GM12878 (cell line): ENCODE measurements at regions not wholly inside any gene's neighbourhood (a gene's known extent, or its start where the extent isn't known, plus 50 kb on each side); places are given as distances from the start of the nearest gene placed in this dataset.

Source experiments
- ATAC-seq: fragments of 200-7000 bp; cut with Tn5 transposase; 3 replicates; pipeline ENCODE4 v1.9.1; 2020; ENCODE audit warnings: mild to moderate bottlenecking, moderate library complexity
- BruUV-seq: library from RNA; stranded (reverse); fragments of 400-500 nt; replicated peaks from 2 replicates; lab custom pipeline; 2021; lab: Mats Ljungman, UMichigan
- CTCF ChIA-PET: fragments of 300-600 bp; sonication (Branson Sonifier 250); formaldehyde crosslinking; extraction: SDS; loops from one replicate; lab custom pipeline; 2021; ENCODE audit warnings: inconsistent platforms; lab: Yijun Ruan, JAX
- POLR2A ChIA-PET: fragments of 350-600 bp; formaldehyde crosslinking; extraction: SDS; loops from one replicate; lab custom pipeline; 2021; ENCODE audit warnings: inconsistent platforms; lab: Charles Lee
- RAD21 ChIA-PET: fragments of 300-600 bp; sonication (Branson Sonifier 250); formaldehyde crosslinking; loops from one replicate; lab custom pipeline; 2023; ENCODE audit warnings: antibody characterized with exemption; ENCODE audit not compliant: unreplicated experiment; lab: Charles Lee
- SMC1A ChIA-PET: fragments of 300-600 bp; sonication (Branson Sonifier 250); formaldehyde crosslinking; loops from one replicate; lab custom pipeline; 2023; ENCODE audit not compliant: unreplicated experiment, uncharacterized antibody; lab: Charles Lee
- DNase-seq: peaks from one replicate; pipeline ENCODE4 v3.0.0-alpha.2; 2011; ENCODE audit warnings: low read depth, low spot score
- FAIRE-seq: peaks from 3 replicates; lab custom pipeline; 2011; peaks lifted over from hg19 to GRCh38; lab: Jason Lieb, UNC
- H2AFZ ChIP-seq: 2 replicates; pipeline ENCODE4 v1.6.0; 2011; ENCODE audit warnings: low read depth, low read length, control low read depth; ENCODE audit not compliant: control insufficient read depth
- H3K27ac ChIP-seq: 2 replicates; pipeline ENCODE4 v1.5.1; 2011; ENCODE audit warnings: control low read depth; ENCODE audit not compliant: control insufficient read depth, insufficient read depth
- H3K27me3 ChIP-seq, 2 experiments: replicated peaks in 1 of 2; 2 replicates each; pipeline versions ENCODE4 v1.6.0 to v1.6.1; 2011; ENCODE audit warnings: low read length in 1 of 2; ENCODE audit not compliant: control insufficient read depth in 2 of 2, insufficient read depth in 2 of 2
- H3K36me3 ChIP-seq, 2 experiments: 2 replicates each; pipeline ENCODE4 v1.5.1; 2011; ENCODE audit warnings: low read length in 1 of 2; ENCODE audit not compliant: control insufficient read depth in 2 of 2, insufficient read depth in 2 of 2
- H3K4me1 ChIP-seq: 2 replicates; pipeline ENCODE4 v1.6.1; 2011; ENCODE audit warnings: mild to moderate bottlenecking, low read length, moderate library complexity, mixed read lengths; ENCODE audit not compliant: control insufficient read depth, insufficient read depth
- H3K4me2 ChIP-seq: 2 replicates; pipeline ENCODE4 v1.6.0; 2011; ENCODE audit warnings: control low read depth; ENCODE audit not compliant: control insufficient read depth, insufficient read depth
- H3K4me3 ChIP-seq: fragments of 200-600 bp; sonication (generic); 2 replicates; pipeline ENCODE4 v1.5.1; 2016
- H3K79me2 ChIP-seq: 2 replicates; pipeline ENCODE4 v1.6.0; 2011; ENCODE audit warnings: low read length; ENCODE audit not compliant: control insufficient read depth, insufficient read depth
- H3K9ac ChIP-seq: 2 replicates; pipeline ENCODE4 v1.8.0; 2011; ENCODE audit warnings: low read length, control low read depth, mixed read lengths; ENCODE audit not compliant: control insufficient read depth, insufficient read depth
- H3K9me3 ChIP-seq: replicated peaks from 3 replicates; pipeline ENCODE4 v1.5.1; 2011; ENCODE audit warnings: mild to moderate bottlenecking, low read length; ENCODE audit not compliant: control insufficient read depth, insufficient read depth
- H4K20me1 ChIP-seq: 2 replicates; pipeline ENCODE4 v1.6.0; 2011; ENCODE audit not compliant: control insufficient read depth, insufficient read depth
- CBX3 ChIP-seq: fragments of 200-600 bp; sonication (generic); IDR thresholded peaks from 2 replicates; pipeline ENCODE4 v1.6.1; 2016; ENCODE audit warnings: low read depth, borderline replicate concordance
- CHD2 ChIP-seq: IDR thresholded peaks from 2 replicates; pipeline ENCODE4 v1.6.1; 2011; ENCODE audit warnings: low read depth, low read length, improper control_type of control experiment, borderline replicate concordance
- GABPA ChIP-seq: IDR thresholded peaks from 2 replicates; pipeline ENCODE4 v1.6.1; 2014; ENCODE audit warnings: antibody characterized with exemption, low read depth, mild to moderate bottlenecking, inconsistent platforms
- GATAD2B ChIP-seq: fragments of 450-650 bp; conservative IDR thresholded peaks from 2 replicates; pipeline ENCODE4 v1.6.1; 2017; ENCODE audit warnings: low read depth, mild to moderate bottlenecking, moderate library complexity
- IRF4 ChIP-seq: IDR thresholded peaks from 2 replicates; pipeline ENCODE4 v1.6.1; 2011; ENCODE audit warnings: low read depth, low read length
- KAT2A ChIP-seq: conservative IDR thresholded peaks from 2 replicates; pipeline ENCODE4 v1.6.1; 2011; ENCODE audit warnings: low read depth, low read length; ENCODE audit not compliant: control insufficient read depth
- KDM1A ChIP-seq: fragments of 200-600 bp; sonication (generic); IDR thresholded peaks from 2 replicates; pipeline ENCODE4 v1.6.1; 2016; ENCODE audit warnings: borderline replicate concordance
- NFXL1 ChIP-seq: fragments of 450-650 bp; IDR thresholded peaks from 2 replicates; pipeline ENCODE4 v1.6.1; 2017; ENCODE audit warnings: antibody characterized with exemption, mild to moderate bottlenecking, borderline replicate concordance
- PML ChIP-seq: IDR thresholded peaks from 2 replicates; pipeline ENCODE4 v1.6.1; 2012; ENCODE audit warnings: low read length, inconsistent platforms
- TARDBP ChIP-seq: IDR thresholded peaks from 2 replicates; pipeline ENCODE4 v1.6.1; 2016; ENCODE audit warnings: borderline replicate concordance
- TCF12 ChIP-seq: IDR thresholded peaks from 2 replicates; pipeline ENCODE4 v1.6.1; 2011; ENCODE audit warnings: low read depth, mild to moderate bottlenecking, low read length
- WGBS: methylation state at CpG from one replicate; pipeline ENCODE4 v1.1.6; 2016; ENCODE audit warnings: low lambda C conversion rate; ENCODE audit not compliant: insufficient replicate concordance, insufficient coverage; ENCODE audit errors: missing lambda C conversion rate; 5-methylcytosine and 5-hydroxymethylcytosine counted together
- in situ Hi-C: fragments of 300-500 bp; cut with MboI; formaldehyde crosslinking; loops from 9 replicates; pipeline ENCODE4 v1.14.3; 2018; ENCODE audit warnings: mixed read lengths
- intact Hi-C: fragments of 100-400 bp; cut with micrococcal nuclease; formaldehyde crosslinking; loops from one replicate; pipeline ENCODE4 v1.14.2; 2022; ENCODE audit not compliant: unreplicated experiment
- TF ChIP-seq, protein P1 (sequence below): fragments of 450-650 bp; formaldehyde crosslinking; IDR thresholded peaks from 2 replicates; pipeline ENCODE4 v1.4.0; 2020; ENCODE audit warnings: mild to moderate bottlenecking, moderate library complexity
- TF ChIP-seq, protein P2 (sequence below): fragments of 150-350 bp; IDR thresholded peaks from 2 replicates; pipeline ENCODE4 v1.6.1; 2014; ENCODE audit warnings: mild to moderate bottlenecking, low read depth, low read length

DNA sequence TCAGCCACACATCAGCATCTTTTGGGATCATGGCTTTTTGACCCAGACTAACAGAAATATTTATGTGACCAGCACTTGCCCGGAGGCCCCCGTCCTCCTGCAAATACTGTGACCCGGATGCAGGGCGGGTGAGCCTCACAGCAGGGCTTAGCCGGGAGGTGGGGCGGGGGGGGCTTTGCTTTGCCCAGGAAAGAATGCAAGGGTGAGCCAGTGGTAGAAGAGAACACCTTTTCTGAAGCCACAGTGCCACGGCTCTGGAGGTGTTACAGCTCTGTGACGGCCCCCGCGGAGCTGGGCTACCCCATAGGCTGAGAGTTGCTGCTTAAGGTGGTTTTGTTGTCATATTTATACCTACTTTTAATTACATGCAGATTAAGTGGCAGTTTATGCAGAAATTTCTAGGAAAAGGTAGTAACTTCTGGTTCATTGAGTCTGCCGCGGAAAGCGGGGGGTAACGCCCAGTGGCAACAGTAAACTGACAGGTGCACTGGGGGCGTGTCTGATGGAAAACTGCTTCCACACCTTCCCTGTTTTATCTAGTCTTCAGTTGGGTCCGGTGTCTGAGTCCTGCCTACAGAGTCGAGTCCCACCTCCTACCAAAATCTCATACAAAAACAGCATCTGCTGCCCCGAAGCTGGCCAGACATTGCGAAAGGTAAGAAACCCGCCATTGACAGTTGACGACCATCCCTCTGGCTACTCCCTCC lies 187.9 kb downstream of the TEX29 start (continued):
- TF ChIP-seq, protein P1, sequence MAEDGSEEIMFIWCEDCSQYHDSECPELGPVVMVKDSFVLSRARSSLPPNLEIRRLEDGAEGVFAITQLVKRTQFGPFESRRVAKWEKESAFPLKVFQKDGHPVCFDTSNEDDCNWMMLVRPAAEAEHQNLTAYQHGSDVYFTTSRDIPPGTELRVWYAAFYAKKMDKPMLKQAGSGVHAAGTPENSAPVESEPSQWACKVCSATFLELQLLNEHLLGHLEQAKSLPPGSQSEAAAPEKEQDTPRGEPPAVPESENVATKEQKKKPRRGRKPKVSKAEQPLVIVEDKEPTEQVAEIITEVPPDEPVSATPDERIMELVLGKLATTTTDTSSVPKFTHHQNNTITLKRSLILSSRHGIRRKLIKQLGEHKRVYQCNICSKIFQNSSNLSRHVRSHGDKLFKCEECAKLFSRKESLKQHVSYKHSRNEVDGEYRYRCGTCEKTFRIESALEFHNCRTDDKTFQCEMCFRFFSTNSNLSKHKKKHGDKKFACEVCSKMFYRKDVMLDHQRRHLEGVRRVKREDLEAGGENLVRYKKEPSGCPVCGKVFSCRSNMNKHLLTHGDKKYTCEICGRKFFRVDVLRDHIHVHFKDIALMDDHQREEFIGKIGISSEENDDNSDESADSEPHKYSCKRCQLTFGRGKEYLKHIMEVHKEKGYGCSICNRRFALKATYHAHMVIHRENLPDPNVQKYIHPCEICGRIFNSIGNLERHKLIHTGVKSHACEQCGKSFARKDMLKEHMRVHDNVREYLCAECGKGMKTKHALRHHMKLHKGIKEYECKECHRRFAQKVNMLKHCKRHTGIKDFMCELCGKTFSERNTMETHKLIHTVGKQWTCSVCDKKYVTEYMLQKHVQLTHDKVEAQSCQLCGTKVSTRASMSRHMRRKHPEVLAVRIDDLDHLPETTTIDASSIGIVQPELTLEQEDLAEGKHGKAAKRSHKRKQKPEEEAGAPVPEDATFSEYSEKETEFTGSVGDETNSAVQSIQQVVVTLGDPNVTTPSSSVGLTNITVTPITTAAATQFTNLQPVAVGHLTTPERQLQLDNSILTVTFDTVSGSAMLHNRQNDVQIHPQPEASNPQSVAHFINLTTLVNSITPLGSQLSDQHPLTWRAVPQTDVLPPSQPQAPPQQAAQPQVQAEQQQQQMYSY = no peak
- TF ChIP-seq CHD2 (no peak), IRF4 (no peak), CBX3 (no peak)
- TF ChIP-seq, all 136 proteins: peak for 0

DNA sequence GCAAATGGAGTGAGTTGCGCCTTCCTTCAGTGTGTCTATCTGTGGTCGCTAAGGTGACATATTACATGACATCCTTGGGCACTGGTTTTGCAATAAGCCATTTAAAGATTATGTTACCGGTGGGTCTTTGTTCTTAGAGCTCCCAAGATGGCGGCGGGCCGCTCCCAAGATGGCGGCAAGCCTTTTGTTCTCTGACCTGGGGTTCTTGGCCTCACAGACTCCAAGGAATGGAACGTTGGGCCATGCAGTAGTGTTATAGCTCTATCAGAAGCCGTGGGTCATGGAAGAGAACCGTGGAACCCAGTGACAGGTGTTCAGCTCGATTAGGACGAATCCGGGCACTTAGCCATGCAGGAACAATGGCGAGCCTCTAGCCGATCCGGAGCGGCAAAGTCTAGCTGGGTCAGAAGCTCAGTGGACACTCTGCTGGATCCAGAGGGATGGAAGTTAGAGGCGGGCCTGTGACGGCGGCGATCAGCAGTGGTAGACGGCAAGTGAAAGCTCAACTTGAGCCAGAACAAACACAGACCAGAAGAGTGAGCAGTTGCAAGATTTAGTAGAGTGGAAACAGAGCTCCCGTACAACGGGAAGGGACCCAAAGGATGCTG lies 188.6 kb downstream of the TEX29 start:
- H3K9ac ChIP-seq = no peak overlapping the region
- ChIA-PET CTCF (no interaction called here), RAD21 (no interaction called here), SMC1A (no interaction called here), POLR2A (no interaction called here)
- no peaks in the 10 kb centered on the region for H3K9me3 ChIP-seq
- H3K79me2 ChIP-seq = no peaks in the 10 kb centered on the region
- no peak overlapping the region for H2AFZ ChIP-seq
- H3K36me3 ChIP-seq = no peaks in the 10 kb centered on the region
- no peak for FAIRE-seq
- ATAC-seq = no peak
- no peak overlapping the region for H3K27ac ChIP-seq
- no peak overlapping the region for H3K4me2 ChIP-seq
- no peak overlapping the region for H3K4me3 ChIP-seq
- in situ Hi-C loops (no loop called here), intact Hi-C loops (no loop called here)
- WGBS = 31% methylated on average over 24 of the region's 24 CpGs
- H3K4me1 ChIP-seq = no peaks in the 10 kb centered on the region
- H4K20me1 ChIP-seq = no peaks in the 10 kb centered on the region
- H3K27me3 ChIP-seq = no peaks in the 10 kb centered on the region
- DNase-seq = no peak
- BruUV-seq = no TSS peak
- TF ChIP-seq NFXL1 (no peak), GABPA (no peak), KAT2A (no peak), KDM1A (no peak), GATAD2B (no peak), TARDBP (no peak), PML (no peak), TCF12 (no peak)
- TF ChIP-seq, protein P2, sequence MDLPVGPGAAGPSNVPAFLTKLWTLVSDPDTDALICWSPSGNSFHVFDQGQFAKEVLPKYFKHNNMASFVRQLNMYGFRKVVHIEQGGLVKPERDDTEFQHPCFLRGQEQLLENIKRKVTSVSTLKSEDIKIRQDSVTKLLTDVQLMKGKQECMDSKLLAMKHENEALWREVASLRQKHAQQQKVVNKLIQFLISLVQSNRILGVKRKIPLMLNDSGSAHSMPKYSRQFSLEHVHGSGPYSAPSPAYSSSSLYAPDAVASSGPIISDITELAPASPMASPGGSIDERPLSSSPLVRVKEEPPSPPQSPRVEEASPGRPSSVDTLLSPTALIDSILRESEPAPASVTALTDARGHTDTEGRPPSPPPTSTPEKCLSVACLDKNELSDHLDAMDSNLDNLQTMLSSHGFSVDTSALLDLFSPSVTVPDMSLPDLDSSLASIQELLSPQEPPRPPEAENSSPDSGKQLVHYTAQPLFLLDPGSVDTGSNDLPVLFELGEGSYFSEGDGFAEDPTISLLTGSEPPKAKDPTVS = no peak
- TF ChIP-seq, protein P1 = no peak
